Natural killer cell (primary cell): ENCODE measurements at regions not wholly inside any gene's neighbourhood (a gene's known extent, or its start where the extent isn't known, plus 50 kb on each side); places are given as distances from the start of the nearest gene placed in this dataset.
"Not testable (repeated sequence)": the region's sequence is repeated elsewhere in the genome, so short reads cannot be mapped to it uniquely, and the experiment has no call there.

Experiments
- ATAC-seq, 3 donors: fragments of 150-1000 bp in 2 of 3; fragments of 200-7000 bp in 1 of 3; cut with Tn5 transposase; 1 replicate in 1 of 3; 2 replicates in 2 of 3; pipeline ENCODE4 v1.10.0; 2021; ENCODE audit warnings: mild to moderate bottlenecking in 2 of 3, moderate library complexity in 2 of 3
- DNase-seq, 2 donors: peaks; one replicate each; pipeline versions ENCODE4 v3.0.0 to v3.0.0-alpha.2; 2013 to 2021; ENCODE audit warnings: mixed read lengths in 1 of 2
- H3K27ac ChIP-seq: one replicate; pipeline ENCODE4 v1.5.1; 2013; ENCODE audit warnings: mild to moderate bottlenecking, low read length
- H3K27me3 ChIP-seq: one replicate; pipeline ENCODE4 v1.6.1; 2013; ENCODE audit warnings: low read length; ENCODE audit not compliant: control insufficient read depth, insufficient read depth
- H3K36me3 ChIP-seq: one replicate; pipeline ENCODE4 v1.6.1; 2013; ENCODE audit warnings: low read length; ENCODE audit not compliant: control insufficient read depth, insufficient read depth
- H3K4me1 ChIP-seq: one replicate; pipeline ENCODE4 v1.6.1; 2013; ENCODE audit warnings: low read length; ENCODE audit not compliant: control insufficient read depth, insufficient read depth
- H3K4me3 ChIP-seq: one replicate; pipeline ENCODE4 v1.5.1; 2013; ENCODE audit warnings: low read length
- H3K9me3 ChIP-seq: one replicate; pipeline ENCODE4 v1.6.1; 2013; ENCODE audit warnings: low read length; ENCODE audit not compliant: control insufficient read depth, insufficient read depth
- H3K27ac Mint-ChIP-seq, 2 donors: one replicate each; pipeline ENCODE4 v1.8.0; 2022; ENCODE audit warnings: mild to moderate bottlenecking in 2 of 2, mixed read lengths in 2 of 2, moderate library complexity in 1 of 2
- H3K27me3 Mint-ChIP-seq, 2 donors: one replicate each; pipeline ENCODE4 v1.8.0; 2022; ENCODE audit warnings: low read depth in 2 of 2, mixed read lengths in 2 of 2
- H3K36me3 Mint-ChIP-seq: one replicate; pipeline ENCODE4 v1.8.0; 2022; ENCODE audit warnings: mixed read lengths
- H3K4me1 Mint-ChIP-seq, 2 donors: one replicate each; pipeline ENCODE4 v1.8.0; 2022; ENCODE audit warnings: mixed read lengths in 2 of 2
- H3K4me3 Mint-ChIP-seq: one replicate; pipeline ENCODE4 v1.8.0; 2022; ENCODE audit warnings: mild to moderate bottlenecking, moderate library complexity, mixed read lengths
- H3K9me3 Mint-ChIP-seq, 2 donors: one replicate each; pipeline ENCODE4 v1.8.0; 2022; ENCODE audit warnings: mixed read lengths in 2 of 2
- WGBS: methylation state at CpG from one replicate; pipeline ENCODE4 v1.1.7; 2013; ENCODE audit warnings: missing lambda C conversion rate; ENCODE audit not compliant: insufficient coverage; 5-methylcytosine and 5-hydroxymethylcytosine counted together
- intact Hi-C: fragments of 100-400 bp; cut with micrococcal nuclease; formaldehyde crosslinking; loops from one replicate; pipeline ENCODE4 v1.14.2; 2022
- TF ChIP-seq, protein P1 (sequence below): fragments of 200-600 bp; IDR thresholded peaks from one replicate; pipeline ENCODE4 v1.8.0; 2022; ENCODE audit warnings: antibody characterized with exemption

DNA sequence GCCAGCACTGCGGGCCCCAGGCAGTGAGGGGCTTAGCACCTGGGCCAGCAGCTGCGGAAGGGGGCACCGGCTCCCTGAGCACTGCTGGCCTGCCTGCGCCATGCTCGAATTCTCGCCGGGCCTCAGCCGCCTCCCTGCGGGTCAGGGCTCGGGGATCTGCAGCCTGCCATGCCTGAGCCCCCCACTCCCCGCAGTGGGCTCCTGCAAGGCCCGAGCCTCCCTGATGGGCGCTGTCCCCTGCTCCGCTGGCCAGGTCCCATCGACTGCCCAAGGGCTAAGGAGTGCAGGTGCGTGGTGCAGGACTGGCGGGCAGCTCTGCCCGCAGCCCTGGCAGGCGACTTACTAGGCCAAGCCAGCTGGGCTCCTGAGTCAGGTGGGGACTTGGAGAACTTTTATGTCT lies 133.3 kb upstream of the LMNTD1 start:
- Histone ChIP-seq H3K4me3 (no peak overlapping the region), H3K4me1 (no peaks in the 10 kb centered on the region), H3K9me3 (no peaks in the 10 kb centered on the region), H3K27me3 (no peaks in the 10 kb centered on the region), H3K36me3 (no peaks in the 10 kb centered on the region), H3K27ac (no peak overlapping the region)
- H3K36me3 Mint-ChIP-seq = no peaks in the 10 kb centered on the region
- peaks cover 0 to 10% of the 10 kb centered on the region in 2 donors for H3K27me3 Mint-ChIP-seq
- intact Hi-C loops = no loop called here
- H3K9me3 Mint-ChIP-seq = no peaks in the 10 kb centered on the region
- TF ChIP-seq, protein P1, sequence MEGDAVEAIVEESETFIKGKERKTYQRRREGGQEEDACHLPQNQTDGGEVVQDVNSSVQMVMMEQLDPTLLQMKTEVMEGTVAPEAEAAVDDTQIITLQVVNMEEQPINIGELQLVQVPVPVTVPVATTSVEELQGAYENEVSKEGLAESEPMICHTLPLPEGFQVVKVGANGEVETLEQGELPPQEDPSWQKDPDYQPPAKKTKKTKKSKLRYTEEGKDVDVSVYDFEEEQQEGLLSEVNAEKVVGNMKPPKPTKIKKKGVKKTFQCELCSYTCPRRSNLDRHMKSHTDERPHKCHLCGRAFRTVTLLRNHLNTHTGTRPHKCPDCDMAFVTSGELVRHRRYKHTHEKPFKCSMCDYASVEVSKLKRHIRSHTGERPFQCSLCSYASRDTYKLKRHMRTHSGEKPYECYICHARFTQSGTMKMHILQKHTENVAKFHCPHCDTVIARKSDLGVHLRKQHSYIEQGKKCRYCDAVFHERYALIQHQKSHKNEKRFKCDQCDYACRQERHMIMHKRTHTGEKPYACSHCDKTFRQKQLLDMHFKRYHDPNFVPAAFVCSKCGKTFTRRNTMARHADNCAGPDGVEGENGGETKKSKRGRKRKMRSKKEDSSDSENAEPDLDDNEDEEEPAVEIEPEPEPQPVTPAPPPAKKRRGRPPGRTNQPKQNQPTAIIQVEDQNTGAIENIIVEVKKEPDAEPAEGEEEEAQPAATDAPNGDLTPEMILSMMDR = no peak
- H3K4me1 Mint-ChIP-seq = no peaks in the 10 kb centered on the region
- H3K27ac Mint-ChIP-seq = no peak overlapping the region
- no peak for ATAC-seq
- WGBS = 96% methylated on average over 19 of the region's 19 CpGs
- no peak overlapping the region for H3K4me3 Mint-ChIP-seq
- DNase-seq = no peak

DNA sequence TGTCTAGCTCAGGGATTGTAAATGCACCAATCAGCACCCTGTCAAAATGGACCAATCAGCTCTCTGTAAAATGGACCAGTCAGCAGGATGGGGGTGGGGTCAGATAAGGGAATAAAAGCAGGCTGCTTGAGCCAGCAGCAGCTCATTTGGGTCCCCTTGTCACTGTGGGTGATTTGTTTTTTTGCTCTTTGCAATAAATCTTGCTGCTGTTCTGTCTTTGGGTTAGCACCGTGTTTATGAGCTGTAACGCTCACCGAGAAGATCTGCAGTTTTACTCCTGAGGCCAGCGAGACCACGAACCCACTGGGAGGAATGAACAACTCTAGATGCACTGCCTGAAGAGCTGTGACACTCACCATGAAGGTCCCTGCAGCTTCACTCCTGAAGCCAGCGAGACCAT lies 134.1 kb upstream of the LMNTD1 start:
- DNase-seq (no peak), ATAC-seq (no peak)
- Histone ChIP-seq H3K27ac (no peak overlapping the region), H3K4me1 (no peaks in the 10 kb centered on the region), H3K9me3 (no peaks in the 10 kb centered on the region), H3K4me3 (no peak overlapping the region), H3K36me3 (no peaks in the 10 kb centered on the region), H3K27me3 (no peaks in the 10 kb centered on the region)
- intact Hi-C loops = no loop called here
- Mint-ChIP-seq H3K27ac (no peak overlapping the region), H3K36me3 (no peaks in the 10 kb centered on the region), H3K9me3 (no peaks in the 10 kb centered on the region), H3K4me1 (no peaks in the 10 kb centered on the region), H3K27me3 (peaks cover 0 to 10% of the 10 kb centered on the region in 2 donors), H3K4me3 (no peak overlapping the region)
- TF ChIP-seq, protein P1 = no peak
- 76% methylated on average over 6 of the region's 6 CpGs for WGBS

DNA sequence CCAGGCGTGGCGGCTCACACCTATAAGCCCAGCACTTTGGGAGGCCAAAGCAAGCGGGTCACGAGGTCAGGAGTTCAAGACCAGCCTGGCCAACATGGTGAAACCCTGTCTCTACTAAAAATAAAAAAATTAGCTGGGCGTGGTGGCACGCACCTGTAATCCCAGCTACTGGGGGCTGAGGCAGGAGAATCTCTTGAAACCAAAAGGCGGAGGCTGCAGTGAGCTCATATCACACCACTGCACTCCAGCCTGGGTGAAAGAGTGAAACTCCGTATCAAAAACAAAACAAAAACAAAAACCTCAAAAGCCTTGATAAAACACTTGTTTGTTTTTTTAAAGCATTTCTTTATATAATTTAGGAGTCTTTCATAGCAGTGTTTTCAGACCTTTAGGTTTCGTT lies 135.8 kb upstream of the LMNTD1 start:
- H3K4me1 ChIP-seq, H3K4me3 Mint-ChIP-seq, H3K27me3 ChIP-seq, H3K36me3 Mint-ChIP-seq, ATAC-seq, H3K9me3 Mint-ChIP-seq, H3K9me3 ChIP-seq, DNase-seq, H3K36me3 ChIP-seq, H3K27ac ChIP-seq, H3K27ac Mint-ChIP-seq, H3K4me1 Mint-ChIP-seq, H3K4me3 ChIP-seq, H3K27me3 Mint-ChIP-seq, intact Hi-C loops: not testable (repeated sequence)
- WGBS = 91% methylated on average over 7 of the region's 9 CpGs

DNA sequence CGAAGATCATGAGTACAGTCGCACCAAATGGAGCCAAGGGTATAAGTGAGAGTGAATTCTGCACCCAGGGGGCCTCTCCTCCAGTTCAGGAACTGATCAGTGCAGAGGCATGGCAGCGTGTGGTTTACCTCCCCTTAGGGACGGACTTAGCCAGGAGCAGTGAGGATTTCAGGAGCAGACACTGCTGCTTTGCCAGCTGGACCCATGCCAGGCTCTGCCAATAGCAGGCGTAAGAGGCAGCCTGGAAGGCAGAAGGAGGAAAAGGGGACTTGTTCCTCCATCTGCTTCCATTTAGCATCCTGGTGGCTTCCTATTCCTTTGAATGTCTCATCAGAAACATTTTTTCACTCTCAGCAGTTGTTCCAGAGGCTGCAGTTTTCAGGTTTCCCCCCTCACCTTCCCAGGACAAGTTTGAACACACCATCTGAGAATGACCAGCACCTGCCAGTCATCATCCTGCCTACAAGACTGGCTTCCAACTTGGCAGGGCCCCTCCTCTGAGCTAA lies 137.0 kb upstream of the LMNTD1 start:
- Histone ChIP-seq H3K4me3 (no peak overlapping the region), H3K9me3 (no peaks in the 10 kb centered on the region), H3K4me1 (no peaks in the 10 kb centered on the region), H3K27me3 (no peaks in the 10 kb centered on the region), H3K27ac (no peak overlapping the region), H3K36me3 (no peaks in the 10 kb centered on the region)
- H3K27me3 Mint-ChIP-seq = peaks cover 0 to 4% of the 10 kb centered on the region in 2 donors
- H3K9me3 Mint-ChIP-seq = no peaks in the 10 kb centered on the region
- DNase-seq (no peak), ATAC-seq (no peak)
- H3K4me3 Mint-ChIP-seq = no peak overlapping the region
- H3K27ac Mint-ChIP-seq = no peak overlapping the region
- intact Hi-C loops = no loop called here
- WGBS = 91% methylated on average over 5 of the region's 5 CpGs
- H3K36me3 Mint-ChIP-seq = no peaks in the 10 kb centered on the region
- H3K4me1 Mint-ChIP-seq = no peaks in the 10 kb centered on the region
- TF ChIP-seq, protein P1 = no peak
